Progenitor cell of endocrine pancreas (in vitro differentiated cells): ENCODE measurements at regions not wholly inside any gene's neighbourhood (a gene's known extent, or its start where the extent isn't known, plus 50 kb on each side); places are given as distances from the start of the nearest gene placed in this dataset.

Source experiments
- DNase-seq: peaks from one replicate; pipeline ENCODE4 v3.0.0; 2021; ENCODE audit warnings: low spot score; ENCODE audit not compliant: unreplicated experiment
- H3K27ac Mint-ChIP-seq: 2 replicates; pipeline ENCODE4 v1.8.0; 2021; ENCODE audit warnings: mild to moderate bottlenecking, moderate library complexity, mixed read lengths
- H3K27me3 Mint-ChIP-seq: 2 replicates; pipeline ENCODE4 v1.8.0; 2021; ENCODE audit warnings: mixed read lengths
- H3K36me3 Mint-ChIP-seq: 2 replicates; pipeline ENCODE4 v1.8.0; 2022; ENCODE audit warnings: mixed read lengths; ENCODE audit not compliant: insufficient read depth
- H3K4me1 Mint-ChIP-seq: 2 replicates; pipeline ENCODE4 v1.8.0; 2021; ENCODE audit warnings: low read depth, mixed read lengths
- H3K4me3 Mint-ChIP-seq: 2 replicates; pipeline ENCODE4 v1.8.0; 2021; ENCODE audit warnings: low read depth, mild to moderate bottlenecking, moderate library complexity, mixed read lengths
- H3K9me3 Mint-ChIP-seq: 2 replicates; pipeline ENCODE4 v1.8.0; 2021; ENCODE audit warnings: low read depth, mixed read lengths
- CTCF ChIP-seq: fragments of 200-600 bp; sonication (generic); IDR thresholded peaks from one replicate; pipeline ENCODE4 v1.5.0; 2021; ENCODE audit warnings: antibody characterized with exemption, mild to moderate bottlenecking; ENCODE audit not compliant: unreplicated experiment

GRCh38 chr9:1440256-1440655 is 390.1 kb downstream of the DMRT2 start:
- Mint-ChIP-seq H3K4me3 (no peak overlapping the region), H3K9me3 (no peaks in the 10 kb centered on the region), H3K27me3 (no peaks in the 10 kb centered on the region), H3K36me3 (no peaks in the 10 kb centered on the region), H3K4me1 (no peaks in the 10 kb centered on the region), H3K27ac (no peak overlapping the region)
- DNase-seq = no peak
- TF ChIP-seq CTCF = no peak

- Mint-ChIP-seq H3K27me3 (no peaks in the 10 kb centered on the region), H3K27ac (no peak overlapping the region), H3K4me3 (no peak overlapping the region), H3K4me1 (no peaks in the 10 kb centered on the region), H3K36me3 (no peaks in the 10 kb centered on the region), H3K9me3 (no peaks in the 10 kb centered on the region)
- DNase-seq = no peak
- no peak for TF ChIP-seq CTCF
Observed at GRCh38 chr9:1442105-1442504, 391.9 kb downstream of the DMRT2 start.

GRCh38 chr9:1443450-1443849 is 393.3 kb downstream of the DMRT2 start:
- TF ChIP-seq CTCF = no peak
- Mint-ChIP-seq H3K9me3 (no peaks in the 10 kb centered on the region), H3K27ac (no peak overlapping the region), H3K4me3 (no peak overlapping the region), H3K36me3 (no peaks in the 10 kb centered on the region), H3K4me1 (no peaks in the 10 kb centered on the region), H3K27me3 (no peaks in the 10 kb centered on the region)
- DNase-seq = no peak

GRCh38 chr9:1446671-1447070 is 396.5 kb downstream of the DMRT2 start:
- H3K4me3 Mint-ChIP-seq = no peak overlapping the region
- no peaks in the 10 kb centered on the region for H3K36me3 Mint-ChIP-seq
- H3K27ac Mint-ChIP-seq = no peak overlapping the region
- no peaks in the 10 kb centered on the region for H3K27me3 Mint-ChIP-seq
- DNase-seq = no peak
- TF ChIP-seq CTCF = no peak
- peaks cover 3% of the 10 kb centered on the region for H3K9me3 Mint-ChIP-seq
- H3K4me1 Mint-ChIP-seq = no peaks in the 10 kb centered on the region

GRCh38 chr9:1453636-1454035 is 403.5 kb downstream of the DMRT2 start:
- H3K4me1 Mint-ChIP-seq = peaks cover 20% of the 10 kb centered on the region
- TF ChIP-seq CTCF = peak; percentile 15
- no peak for DNase-seq
- peaks cover 6% of the 10 kb centered on the region for H3K9me3 Mint-ChIP-seq
- H3K27me3 Mint-ChIP-seq = no peaks in the 10 kb centered on the region
- no peak overlapping the region for H3K27ac Mint-ChIP-seq
- no peak overlapping the region for H3K4me3 Mint-ChIP-seq
- H3K36me3 Mint-ChIP-seq = no peaks in the 10 kb centered on the region

- Mint-ChIP-seq H3K27me3 (no peaks in the 10 kb centered on the region), H3K36me3 (no peaks in the 10 kb centered on the region), H3K4me3 (no peak overlapping the region), H3K4me1 (peaks cover 20% of the 10 kb centered on the region), H3K9me3 (peaks cover 6% of the 10 kb centered on the region), H3K27ac (peak overlapping the region; percentile 43)
- DNase-seq = no peak
- no peak for TF ChIP-seq CTCF
Observed at GRCh38 chr9:1454211-1454610, 404.1 kb downstream of the DMRT2 start.
